Skeletal muscle tissue (tissue), 3 donors: ENCODE measurements at regions not wholly inside any gene's neighbourhood (a gene's known extent, or its start where the extent isn't known, plus 50 kb on each side); places are given as distances from the start of the nearest gene placed in this dataset.

ENCODE experiments used
- H3K27ac ChIP-seq: one replicate; pipeline ENCODE4 v1.7.0; 2013; ENCODE audit warnings: mild to moderate bottlenecking, low read depth, low read length, inconsistent platforms
- H3K27me3 ChIP-seq, 3 donors: one replicate each; pipeline ENCODE4 v1.7.0; 2013; ENCODE audit warnings: low read length in 3 of 3; ENCODE audit not compliant: control insufficient read depth in 3 of 3, insufficient read depth in 3 of 3
- H3K36me3 ChIP-seq, 3 donors: one replicate each; pipeline ENCODE4 v1.7.0; 2013; ENCODE audit warnings: low read length in 3 of 3; ENCODE audit not compliant: control insufficient read depth in 3 of 3, insufficient read depth in 3 of 3
- H3K4me1 ChIP-seq, 3 donors: one replicate each; pipeline ENCODE4 v1.7.0; 2013; ENCODE audit warnings: low read length in 3 of 3, mild to moderate bottlenecking in 3 of 3; ENCODE audit not compliant: control insufficient read depth in 3 of 3, insufficient read depth in 3 of 3
- H3K4me3 ChIP-seq, 3 donors: one replicate each; pipeline ENCODE4 v1.7.0; 2013; ENCODE audit warnings: low read length in 3 of 3
- H3K9ac ChIP-seq, 3 donors: one replicate each; pipeline ENCODE4 v1.7.0; 2013; ENCODE audit warnings: low read length in 3 of 3, mild to moderate bottlenecking in 3 of 3, moderate library complexity in 2 of 3, low read depth in 1 of 3
- H3K9me3 ChIP-seq, 3 donors: one replicate each; pipeline ENCODE4 v1.7.0; 2013; ENCODE audit warnings: low read length in 3 of 3; ENCODE audit not compliant: control insufficient read depth in 3 of 3
- donor health status: Osteomylitis.

- Histone ChIP-seq H3K27ac (no peak overlapping the region), H3K36me3 (no peaks in the 10 kb centered on the region), H3K9ac (no peak overlapping the region), H3K4me3 (no peak overlapping the region), H3K9me3 (no peaks in the 10 kb centered on the region), H3K27me3 (no peaks in the 10 kb centered on the region), H3K4me1 (no peaks in the 10 kb centered on the region)
These were observed 96.6 kb upstream of the E2F7 start for GRCh38 chr12:77161944-77162343.

DNA sequence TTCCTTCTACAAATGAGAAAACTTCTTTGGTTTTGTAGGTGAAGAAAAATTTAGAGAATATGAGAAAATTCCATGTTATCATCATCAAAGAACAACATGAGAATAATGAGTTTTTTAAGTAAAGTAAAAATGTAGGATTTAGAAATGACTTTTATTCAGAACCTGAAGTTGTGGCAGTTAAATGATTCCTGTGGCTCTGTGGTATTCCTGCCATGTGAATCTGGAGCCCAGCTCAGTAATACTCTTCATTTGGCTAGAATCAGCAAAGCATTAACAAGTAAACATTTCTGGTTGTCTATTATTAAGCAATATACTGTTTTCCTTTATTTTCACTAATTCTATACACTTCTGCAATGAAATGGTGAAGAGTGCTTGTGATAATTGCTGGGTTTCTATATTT lies 95.6 kb upstream of the E2F7 start:
- Histone ChIP-seq H3K27ac (no peak overlapping the region), H3K9me3 (no peaks in the 10 kb centered on the region), H3K36me3 (no peaks in the 10 kb centered on the region), H3K27me3 (no peaks in the 10 kb centered on the region), H3K4me1 (no peaks in the 10 kb centered on the region), H3K9ac (no peak overlapping the region), H3K4me3 (no peak overlapping the region)

- H3K27me3 ChIP-seq: no peaks in the 10 kb centered on the region
- no peak overlapping the region for H3K9ac ChIP-seq
- no peaks in the 10 kb centered on the region for H3K4me1 ChIP-seq
- H3K36me3 ChIP-seq: no peaks in the 10 kb centered on the region
- no peak overlapping the region for H3K4me3 ChIP-seq
- no peak overlapping the region for H3K27ac ChIP-seq
- no peaks in the 10 kb centered on the region for H3K9me3 ChIP-seq
These were observed 88.3 kb upstream of the E2F7 start for GRCh38 chr12:77153706-77154105.

DNA sequence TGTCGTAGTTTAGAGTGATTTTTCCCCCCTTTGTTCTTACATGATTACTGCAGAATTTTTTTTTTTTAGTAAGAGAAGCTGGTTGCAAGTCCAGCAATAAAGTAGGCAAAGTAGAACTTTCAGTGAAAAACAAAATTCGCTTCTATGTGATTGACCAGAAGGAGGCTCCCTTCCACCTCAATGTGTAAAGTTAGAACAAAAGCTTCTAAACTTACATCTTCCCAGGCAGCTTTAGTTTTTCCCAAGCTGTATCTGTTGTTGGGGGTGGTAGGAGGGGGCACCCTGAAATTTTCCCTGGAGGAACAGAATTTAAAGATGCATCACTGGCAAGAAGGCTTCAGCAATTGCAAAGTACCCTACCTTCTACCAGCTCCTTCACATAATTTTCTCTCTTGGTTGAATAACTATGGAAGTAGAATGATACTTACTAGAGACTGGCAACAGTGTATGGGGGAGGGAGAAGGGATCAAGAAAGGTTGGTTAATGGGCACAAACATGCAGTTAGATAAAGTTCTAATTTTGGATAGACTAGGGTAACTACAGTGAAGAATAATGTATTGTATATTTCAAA lies 87.3 kb upstream of the E2F7 start:
- no peak overlapping the region for H3K27ac ChIP-seq
- H3K36me3 ChIP-seq: no peaks in the 10 kb centered on the region
- no peaks in the 10 kb centered on the region for H3K4me1 ChIP-seq
- no peaks in the 10 kb centered on the region for H3K9me3 ChIP-seq
- no peaks in the 10 kb centered on the region for H3K27me3 ChIP-seq
- H3K4me3 ChIP-seq: no peak overlapping the region
- H3K9ac ChIP-seq: no peak overlapping the region

DNA sequence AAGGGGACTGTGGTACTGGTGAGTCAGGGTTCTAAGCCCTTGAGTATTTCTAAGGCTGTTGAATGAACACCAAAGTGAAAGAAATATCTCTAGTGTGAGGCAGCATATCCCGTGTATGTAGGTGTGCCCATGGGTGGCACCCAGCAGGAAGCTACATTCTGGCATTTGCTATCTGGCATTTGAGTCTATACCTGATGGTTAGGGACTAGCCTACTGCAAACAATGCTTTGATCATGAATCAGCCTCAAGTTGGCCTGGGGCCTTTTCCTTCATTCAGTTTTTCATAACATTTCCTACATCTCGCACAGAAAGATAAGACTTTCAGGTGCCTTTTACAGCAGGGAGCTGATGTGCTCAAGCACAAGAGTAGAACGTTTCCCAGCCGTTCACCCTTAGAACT lies 85.7 kb upstream of the E2F7 start:
- Histone ChIP-seq H3K9me3 (no peaks in the 10 kb centered on the region), H3K27me3 (no peaks in the 10 kb centered on the region), H3K4me3 (no peak overlapping the region), H3K4me1 (no peaks in the 10 kb centered on the region), H3K36me3 (no peaks in the 10 kb centered on the region), H3K27ac (no peak overlapping the region), H3K9ac (no peak overlapping the region)

DNA sequence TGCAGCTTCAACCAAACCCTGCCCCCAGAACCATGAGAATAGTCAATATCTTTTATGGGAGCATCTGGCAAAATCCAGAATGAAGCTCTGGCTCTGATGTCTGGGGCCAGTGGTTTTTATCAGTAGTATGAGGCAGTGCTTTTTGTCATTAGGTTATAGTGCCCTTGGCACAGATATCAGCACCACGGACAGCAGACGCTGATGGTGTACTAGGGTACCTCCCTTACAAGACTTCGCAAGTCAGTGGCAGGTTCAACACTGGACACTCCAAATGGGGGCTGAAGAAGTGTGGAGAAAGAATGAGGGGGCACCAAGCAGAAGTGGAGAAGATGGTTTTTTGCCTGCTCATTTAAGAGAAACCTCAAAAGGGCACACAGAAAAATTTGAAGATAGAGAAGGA lies 68.2 kb upstream of the E2F7 start:
- no peaks in the 10 kb centered on the region for H3K36me3 ChIP-seq
- H3K27me3 ChIP-seq: no peaks in the 10 kb centered on the region
- no peaks in the 10 kb centered on the region for H3K4me1 ChIP-seq
- H3K9me3 ChIP-seq: no peaks in the 10 kb centered on the region
- H3K27ac ChIP-seq: no peak overlapping the region
- no peak overlapping the region for H3K9ac ChIP-seq
- H3K4me3 ChIP-seq: no peak overlapping the region

- Histone ChIP-seq H3K4me1 (no peaks in the 10 kb centered on the region), H3K9ac (no peak overlapping the region), H3K27ac (no peak overlapping the region), H3K9me3 (no peaks in the 10 kb centered on the region), H3K36me3 (no peaks in the 10 kb centered on the region), H3K27me3 (no peaks in the 10 kb centered on the region), H3K4me3 (no peak overlapping the region)
These were observed 66.7 kb upstream of the E2F7 start for GRCh38 chr12:77131977-77132490.

DNA sequence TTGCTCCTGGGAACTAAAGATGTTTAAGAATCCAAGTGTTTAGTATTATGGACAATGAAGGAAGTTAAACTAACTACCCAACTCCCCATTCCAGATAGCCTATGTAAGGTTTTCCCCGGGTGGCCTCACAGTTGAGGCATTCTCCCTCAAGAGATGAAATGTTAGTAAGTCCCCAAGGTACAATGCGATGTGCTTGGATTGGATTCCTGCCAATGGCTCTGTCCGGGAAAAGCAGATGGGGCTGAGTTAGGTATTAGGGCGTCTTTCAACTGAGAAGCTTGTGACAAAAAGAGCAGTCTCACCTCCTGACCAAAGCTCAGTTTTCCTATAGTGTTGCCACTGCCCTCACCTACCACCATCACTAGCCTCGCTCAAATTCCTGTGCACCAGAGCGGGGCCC lies 64.8 kb upstream of the E2F7 start:
- no peaks in the 10 kb centered on the region for H3K36me3 ChIP-seq
- no peaks in the 10 kb centered on the region for H3K4me1 ChIP-seq
- no peak overlapping the region for H3K9ac ChIP-seq
- no peak overlapping the region for H3K27ac ChIP-seq
- no peaks in the 10 kb centered on the region for H3K9me3 ChIP-seq
- no peaks in the 10 kb centered on the region for H3K27me3 ChIP-seq
- no peak overlapping the region for H3K4me3 ChIP-seq

- Histone ChIP-seq H3K36me3 (no peaks in the 10 kb centered on the region), H3K4me1 (no peaks in the 10 kb centered on the region), H3K9me3 (no peaks in the 10 kb centered on the region), H3K9ac (no peak overlapping the region), H3K27ac (no peak overlapping the region), H3K4me3 (no peak overlapping the region), H3K27me3 (no peaks in the 10 kb centered on the region)
These were observed 59.4 kb upstream of the E2F7 start for GRCh38 chr12:77124767-77125166.

GRCh38 chr12:77122661-77123060 lies 57.3 kb upstream of the E2F7 start:
- Histone ChIP-seq H3K9me3 (no peaks in the 10 kb centered on the region), H3K9ac (no peak overlapping the region), H3K4me3 (no peak overlapping the region)

GRCh38 chr12:77122236-77122635 lies 56.9 kb upstream of the E2F7 start:
- Histone ChIP-seq H3K9ac (no peak overlapping the region), H3K27ac (no peak overlapping the region)

More at GRCh38 chr12:77122661-77123060, 57.3 kb upstream of the E2F7 start:
- Histone ChIP-seq H3K27ac (no peak overlapping the region), H3K27me3 (no peaks in the 10 kb centered on the region), H3K36me3 (no peaks in the 10 kb centered on the region), H3K4me1 (no peaks in the 10 kb centered on the region)

More at GRCh38 chr12:77122236-77122635, 56.9 kb upstream of the E2F7 start:
- Histone ChIP-seq H3K36me3 (no peaks in the 10 kb centered on the region), H3K27me3 (no peaks in the 10 kb centered on the region), H3K4me1 (no peaks in the 10 kb centered on the region), H3K4me3 (no peak overlapping the region), H3K9me3 (no peaks in the 10 kb centered on the region)
